NB4 (cell line): ENCODE measurements at regions not wholly inside any gene's neighbourhood (a gene's known extent, or its start where the extent isn't known, plus 50 kb on each side); places are given as distances from the start of the nearest gene placed in this dataset.

Source experiments
- DNase-seq: peaks from one replicate; pipeline ENCODE4 v3.0.0; 2010; ENCODE audit warnings: low read depth
- H3K4me3 ChIP-seq: one replicate; pipeline ENCODE4 v1.5.1; 2011; ENCODE audit warnings: mild to moderate bottlenecking, low read depth, low read length, moderate library complexity
- MYC ChIP-seq: IDR thresholded peaks from 2 replicates; pipeline ENCODE4 v1.6.1; 2011; ENCODE audit warnings: low read depth, low read length
- POLR2A ChIP-seq: IDR thresholded peaks from 2 replicates; pipeline ENCODE4 v1.6.1; 2011; ENCODE audit warnings: mild to moderate bottlenecking; ENCODE audit not compliant: insufficient read length; ENCODE audit errors: extremely low read depth
- TF ChIP-seq, protein P1 (sequence below): IDR thresholded peaks from one replicate; pipeline ENCODE4 v1.5.1; 2012; ENCODE audit warnings: low read depth, low read length
- TF ChIP-seq, protein P2 (sequence below): IDR thresholded peaks from 2 replicates; pipeline ENCODE4 v1.6.1; 2011; ENCODE audit warnings: low read depth, low read length

DNA sequence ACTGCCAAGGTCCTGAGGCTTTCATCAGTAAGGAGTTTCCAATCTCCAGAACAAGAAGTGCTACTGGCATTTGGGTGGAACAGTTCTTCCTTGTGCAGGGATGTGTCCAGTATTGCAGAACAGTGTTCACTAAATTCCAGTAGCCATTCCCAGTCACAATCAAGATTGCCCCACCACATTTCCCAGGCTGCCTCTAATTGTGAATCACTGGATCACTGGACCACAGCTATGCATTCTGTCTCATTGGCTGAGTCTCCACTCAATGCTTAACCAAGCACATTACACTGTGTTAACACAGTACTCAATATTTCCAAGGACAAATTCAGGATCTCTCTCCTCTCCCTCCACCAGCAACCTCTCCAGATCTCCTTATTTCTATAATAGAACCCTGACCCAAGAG lies 160.2 kb upstream of the CCDC150 start:
- no peak for TF ChIP-seq POLR2A
- TF ChIP-seq MYC: no peak
- TF ChIP-seq, protein P1, sequence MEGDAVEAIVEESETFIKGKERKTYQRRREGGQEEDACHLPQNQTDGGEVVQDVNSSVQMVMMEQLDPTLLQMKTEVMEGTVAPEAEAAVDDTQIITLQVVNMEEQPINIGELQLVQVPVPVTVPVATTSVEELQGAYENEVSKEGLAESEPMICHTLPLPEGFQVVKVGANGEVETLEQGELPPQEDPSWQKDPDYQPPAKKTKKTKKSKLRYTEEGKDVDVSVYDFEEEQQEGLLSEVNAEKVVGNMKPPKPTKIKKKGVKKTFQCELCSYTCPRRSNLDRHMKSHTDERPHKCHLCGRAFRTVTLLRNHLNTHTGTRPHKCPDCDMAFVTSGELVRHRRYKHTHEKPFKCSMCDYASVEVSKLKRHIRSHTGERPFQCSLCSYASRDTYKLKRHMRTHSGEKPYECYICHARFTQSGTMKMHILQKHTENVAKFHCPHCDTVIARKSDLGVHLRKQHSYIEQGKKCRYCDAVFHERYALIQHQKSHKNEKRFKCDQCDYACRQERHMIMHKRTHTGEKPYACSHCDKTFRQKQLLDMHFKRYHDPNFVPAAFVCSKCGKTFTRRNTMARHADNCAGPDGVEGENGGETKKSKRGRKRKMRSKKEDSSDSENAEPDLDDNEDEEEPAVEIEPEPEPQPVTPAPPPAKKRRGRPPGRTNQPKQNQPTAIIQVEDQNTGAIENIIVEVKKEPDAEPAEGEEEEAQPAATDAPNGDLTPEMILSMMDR: no peak
- TF ChIP-seq, protein P2, sequence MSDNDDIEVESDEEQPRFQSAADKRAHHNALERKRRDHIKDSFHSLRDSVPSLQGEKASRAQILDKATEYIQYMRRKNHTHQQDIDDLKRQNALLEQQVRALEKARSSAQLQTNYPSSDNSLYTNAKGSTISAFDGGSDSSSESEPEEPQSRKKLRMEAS: no peak
- H3K4me3 ChIP-seq: no peak overlapping the region
- no peak for DNase-seq

DNA sequence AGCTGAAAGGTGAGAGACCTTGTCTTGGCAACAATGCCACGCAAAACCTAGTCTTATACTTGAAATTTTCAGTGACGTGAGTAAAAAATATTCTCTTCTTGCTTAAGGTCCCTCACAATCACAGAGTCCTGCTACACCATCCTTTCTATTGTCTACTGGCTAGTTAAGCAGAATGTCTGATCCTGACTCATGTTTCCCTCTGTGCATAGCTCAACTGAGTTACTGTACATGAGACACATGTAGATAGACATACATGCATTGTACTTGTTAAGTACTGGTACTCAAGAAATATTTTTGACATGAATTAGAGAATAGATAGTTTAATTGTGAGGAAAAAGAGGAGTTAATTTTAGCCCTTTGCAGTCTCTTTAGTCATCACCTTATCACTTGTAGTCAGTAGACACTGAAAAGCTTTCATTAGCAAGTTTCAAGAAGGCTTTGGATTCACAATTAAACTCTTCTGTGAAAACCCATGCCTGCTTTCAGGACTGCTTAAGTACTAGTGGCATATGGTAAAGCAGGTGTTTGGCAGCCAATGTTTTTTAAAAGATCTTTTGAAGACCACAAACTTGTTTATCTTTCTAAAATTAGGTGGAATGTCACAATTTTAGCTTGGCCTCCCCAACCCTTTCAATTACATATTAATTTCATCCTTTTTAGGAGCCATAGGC lies 158.7 kb upstream of the CCDC150 start:
- TF ChIP-seq, protein P2: no peak
- TF ChIP-seq POLR2A (no peak), MYC (no peak)
- TF ChIP-seq, protein P1: no peak
- H3K4me3 ChIP-seq: no peak overlapping the region
- no peak for DNase-seq

DNA sequence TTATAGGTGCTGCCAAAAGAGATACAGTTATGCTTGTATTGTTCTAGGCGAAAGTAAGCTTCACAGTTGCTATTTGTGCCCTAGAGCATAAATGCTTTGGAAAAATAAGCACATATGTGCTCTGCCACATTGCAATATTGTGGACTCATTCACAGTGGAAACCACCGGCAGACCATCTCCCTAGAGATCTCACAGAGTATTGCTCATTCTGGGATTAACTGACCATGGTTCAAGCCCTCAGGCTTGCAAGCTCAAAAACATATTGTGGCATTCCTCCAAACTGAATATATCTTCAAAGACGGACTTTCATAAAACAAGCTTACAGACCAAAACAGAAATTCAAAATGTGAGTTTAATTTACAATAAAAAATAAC lies 158.2 kb upstream of the CCDC150 start:
- TF ChIP-seq POLR2A (no peak), MYC (no peak)
- TF ChIP-seq, protein P1: no peak
- TF ChIP-seq, protein P2: no peak
- H3K4me3 ChIP-seq: no peak overlapping the region
- peak; percentile 24 for DNase-seq

DNA sequence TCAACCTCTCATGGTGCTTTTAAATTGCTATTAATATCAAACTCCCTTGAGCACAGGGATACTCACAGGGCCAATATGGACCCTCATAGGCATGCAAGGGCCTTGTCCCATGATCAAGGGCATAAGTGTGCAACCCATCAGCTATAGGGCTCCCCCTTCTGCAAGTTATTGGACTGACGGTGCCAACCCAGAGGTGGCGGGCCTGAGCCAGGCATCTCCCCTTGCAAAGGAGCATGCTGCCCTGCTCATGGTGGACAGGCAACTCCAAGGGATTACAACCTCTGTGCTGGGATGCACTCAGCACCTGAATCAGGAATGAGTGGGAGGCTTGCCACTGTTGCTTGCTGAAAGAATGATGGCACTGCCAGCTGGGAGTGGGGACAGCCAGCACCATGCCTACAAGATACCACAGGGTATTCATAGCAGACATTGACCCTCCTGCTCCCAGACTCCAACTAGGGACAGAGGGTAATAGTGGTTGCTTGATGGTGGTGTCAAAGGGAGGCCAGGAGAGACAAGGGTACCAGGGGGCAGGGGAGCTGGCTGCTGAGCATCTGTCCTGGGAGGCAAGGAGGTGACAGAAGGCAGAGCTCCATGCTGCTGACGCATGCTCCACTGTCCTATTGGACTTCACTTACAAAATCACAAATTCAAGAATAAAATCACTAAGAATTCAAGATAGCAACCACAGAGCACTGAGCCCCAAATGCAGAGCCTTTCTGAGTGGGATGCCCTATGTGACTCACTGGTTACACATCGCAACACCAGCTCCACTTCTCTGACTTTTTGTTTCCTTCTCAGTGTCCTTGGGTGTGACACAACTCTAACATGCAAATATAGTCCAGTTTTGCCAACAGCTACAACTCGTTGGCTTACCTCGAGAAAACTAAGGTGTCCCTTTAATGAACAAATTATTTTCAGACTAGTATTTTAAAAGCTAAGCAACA lies 157.1 kb upstream of the CCDC150 start:
- no peak overlapping the region for H3K4me3 ChIP-seq
- TF ChIP-seq, protein P2: no peak
- TF ChIP-seq MYC (no peak), POLR2A (no peak)
- TF ChIP-seq, protein P1: no peak
- no peak for DNase-seq

DNA sequence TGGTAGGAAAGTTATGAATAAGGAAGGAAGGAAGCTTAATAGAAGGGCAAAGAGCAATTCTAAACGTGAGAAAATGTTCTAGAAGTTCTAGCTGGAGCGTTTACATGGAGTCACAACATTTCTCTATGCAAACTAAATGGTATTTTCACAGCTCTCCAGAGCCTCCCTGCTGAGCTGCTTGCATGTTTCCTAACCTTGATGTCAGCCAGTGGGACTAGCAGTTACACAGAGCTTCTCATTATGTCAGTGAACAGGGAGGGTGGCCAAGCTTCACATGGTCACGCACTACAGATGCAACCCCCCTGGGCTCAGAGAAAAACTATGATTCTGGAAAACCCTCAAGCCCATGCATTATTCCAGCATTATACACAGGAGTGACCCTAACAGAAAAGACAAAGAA lies 153.4 kb upstream of the CCDC150 start:
- no peak overlapping the region for H3K4me3 ChIP-seq
- no peak for DNase-seq
- TF ChIP-seq, protein P2: no peak
- TF ChIP-seq MYC (no peak), POLR2A (no peak)
- TF ChIP-seq, protein P1: no peak
